ENCODE measurements at regions not wholly inside any gene's neighbourhood (a gene's known extent, or its start where the extent isn't known, plus 50 kb on each side); places are given as distances from the start of the nearest gene placed in this dataset.
A peak's percentile ranks its signal among the peaks of the same experiment; 100 is the strongest.
"Not testable (repeated sequence)": the region's sequence is repeated elsewhere in the genome, so short reads cannot be mapped to it uniquely, and the experiment has no call there.

DNA sequence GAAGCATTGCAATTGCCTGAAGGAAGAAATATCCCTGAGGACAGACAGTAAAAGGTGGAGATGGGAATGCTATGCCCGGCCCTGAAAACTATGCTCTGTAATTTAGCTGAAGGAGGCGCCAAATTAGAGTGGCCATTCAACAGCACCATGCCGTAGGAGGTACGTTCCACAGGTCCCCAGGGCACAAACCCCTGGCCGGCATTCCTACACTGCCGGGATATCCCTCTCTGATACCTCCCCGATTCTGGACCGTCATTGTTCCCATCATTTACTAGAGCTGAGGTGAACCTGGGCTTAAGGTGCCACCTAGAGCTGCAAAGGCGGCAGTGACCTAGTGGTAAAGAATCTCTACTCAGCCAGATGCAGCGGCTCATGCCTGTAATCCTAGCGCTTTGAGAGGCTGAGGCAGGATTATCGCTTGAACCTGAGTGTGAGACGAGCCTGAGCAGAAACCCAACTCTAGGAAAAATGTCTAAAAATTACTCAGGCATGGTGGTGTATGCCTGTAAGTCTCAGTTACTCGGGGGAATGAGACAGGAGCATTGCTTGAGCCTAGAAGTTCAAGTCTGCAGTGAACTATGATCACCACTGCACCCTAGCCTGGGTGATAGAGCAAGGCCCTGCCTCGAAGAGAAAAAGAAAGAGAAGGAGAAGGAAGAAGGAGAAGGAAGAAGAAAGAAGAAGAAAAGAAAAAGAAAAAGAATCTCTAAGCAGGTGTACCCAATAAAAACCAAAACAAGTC lies 53.0 kb upstream of the TNKS2 start:
- no peak for DNase-seq (ENCODE audit: low spot score)

DNA sequence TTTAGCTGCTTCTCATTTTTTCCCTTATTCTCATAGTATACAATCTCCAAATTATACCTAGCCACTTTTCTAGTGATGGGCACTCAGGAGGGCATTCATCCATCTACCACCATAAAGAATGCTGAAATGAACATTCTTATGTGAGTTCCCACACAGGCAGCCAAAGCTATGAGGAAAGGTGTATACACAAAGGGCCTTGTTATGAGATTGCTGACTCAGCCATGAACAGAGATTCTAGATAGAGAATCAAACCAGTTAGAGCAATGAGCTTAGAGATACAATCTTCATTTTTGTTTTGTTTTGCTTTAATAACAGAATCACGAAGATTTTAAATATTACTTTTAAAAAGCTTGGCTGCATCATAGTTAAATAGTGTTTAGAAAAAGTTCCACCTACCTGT lies 54.8 kb upstream of the TNKS2 start:
- no peak for DNase-seq (ENCODE audit: low spot score)

- DNase-seq (ENCODE audit: low spot score): no peak
These were observed 56.0 kb upstream of the TNKS2 start for GRCh38 chr10:91742229-91742628.

DNA sequence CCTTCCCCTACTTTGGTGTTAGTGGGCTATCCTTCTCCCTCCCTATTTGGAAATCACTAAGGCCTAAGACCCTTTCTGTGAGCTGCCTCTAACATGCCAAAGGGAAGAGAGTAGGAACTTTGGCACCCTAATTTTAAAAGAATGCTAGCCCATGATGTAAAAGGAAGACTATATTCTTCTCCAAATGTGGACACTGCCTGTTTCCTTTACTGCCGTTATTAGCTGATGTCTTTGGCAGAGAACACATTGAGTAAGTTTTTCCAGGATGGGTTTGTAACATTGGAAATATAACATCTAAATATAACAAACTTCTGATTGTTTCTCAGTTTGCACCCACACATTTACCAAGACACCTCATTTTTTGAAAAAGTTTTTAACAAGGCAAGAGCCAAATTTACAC lies 56.9 kb upstream of the TNKS2 start:
- no peak for DNase-seq (ENCODE audit: low spot score)

DNA sequence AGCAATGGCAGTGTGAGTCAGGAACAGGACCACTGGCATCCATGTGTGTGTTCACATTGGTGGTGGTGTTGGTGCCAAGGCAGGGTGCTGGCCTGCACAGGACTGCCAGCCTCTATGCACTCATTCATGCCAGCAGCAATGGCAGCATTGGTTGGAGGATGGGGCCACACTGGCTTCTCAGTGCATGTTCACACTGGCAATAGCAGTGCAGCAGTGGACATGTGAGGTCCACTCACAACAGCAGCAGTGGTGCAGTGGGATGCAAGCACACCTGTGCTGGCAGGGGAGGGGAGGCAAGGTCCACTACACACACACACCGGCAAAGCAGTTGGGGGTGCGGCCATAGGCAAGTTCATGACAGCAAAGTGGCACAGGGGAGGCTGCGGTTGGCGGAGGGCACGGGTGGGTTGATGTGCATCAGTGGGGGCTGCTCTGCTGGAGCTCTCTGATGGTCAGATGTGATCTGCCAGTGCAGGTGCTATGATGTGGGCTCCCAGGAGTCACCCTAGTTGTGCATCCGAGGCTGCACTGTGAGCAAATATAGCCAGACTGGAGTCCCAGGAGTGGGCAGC lies 57.8 kb upstream of the TNKS2 start:
- no peak for DNase-seq (ENCODE audit: low spot score)

DNA sequence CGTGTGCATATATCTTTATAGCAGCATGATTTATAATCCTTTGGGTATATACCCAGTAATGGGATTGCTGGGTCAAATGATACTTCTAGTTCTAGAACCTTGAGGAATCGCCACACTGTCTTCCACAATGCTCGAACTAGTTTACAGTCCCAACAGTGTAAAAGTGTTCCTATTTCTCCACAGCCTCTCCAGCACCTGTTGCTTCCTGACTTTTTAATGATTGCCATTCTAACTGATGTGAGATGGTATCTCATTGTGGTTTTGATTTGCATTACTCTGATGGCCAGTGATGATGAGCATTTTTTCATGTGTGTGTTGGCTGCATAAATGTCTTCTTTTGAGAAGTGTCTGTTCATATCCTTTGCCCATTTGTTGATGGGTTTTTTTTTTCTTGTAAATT lies 66.0 kb upstream of the TNKS2 start:
- not testable (repeated sequence) for DNase-seq (ENCODE audit: low spot score)

DNA sequence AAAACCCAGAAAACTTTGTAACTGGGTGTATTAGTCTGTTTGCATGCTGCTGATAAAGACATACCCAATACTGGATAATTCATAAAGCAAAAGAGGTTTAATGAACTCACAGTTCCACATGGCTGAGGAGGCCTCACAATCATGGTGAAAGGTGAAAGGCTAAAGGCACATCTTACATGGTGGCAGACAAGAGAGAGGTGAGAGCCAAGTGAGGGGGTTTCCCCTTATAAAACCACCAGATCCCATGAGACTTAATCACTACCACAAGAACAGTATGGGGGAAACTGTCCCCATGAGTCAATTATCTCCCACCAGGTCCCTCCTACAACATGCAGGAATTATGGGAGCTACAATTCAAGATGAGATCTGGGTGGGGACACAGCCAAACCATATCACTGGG lies 68.9 kb upstream of the TNKS2 start:
- not testable (repeated sequence) for DNase-seq (ENCODE audit: low spot score)

- DNase-seq (ENCODE audit: low spot score): no peak
These were observed 71.9 kb upstream of the TNKS2 start for GRCh38 chr10:91726355-91726754.

GRCh38 chr10:91724933-91725332 lies 73.3 kb upstream of the TNKS2 start:
- no peak for DNase-seq (ENCODE audit: low spot score)

GRCh38 chr10:91713461-91714072 lies 80.7 kb upstream of the PPP1R3C start:
- no peak for DNase-seq (ENCODE audit: low spot score)

GRCh38 chr10:91711885-91712680 lies 79.2 kb upstream of the PPP1R3C start:
- no peak for DNase-seq (ENCODE audit: low spot score)

- DNase-seq (ENCODE audit: low spot score): no peak
These were observed 76.5 kb upstream of the PPP1R3C start for GRCh38 chr10:91709394-91709798.

DNA sequence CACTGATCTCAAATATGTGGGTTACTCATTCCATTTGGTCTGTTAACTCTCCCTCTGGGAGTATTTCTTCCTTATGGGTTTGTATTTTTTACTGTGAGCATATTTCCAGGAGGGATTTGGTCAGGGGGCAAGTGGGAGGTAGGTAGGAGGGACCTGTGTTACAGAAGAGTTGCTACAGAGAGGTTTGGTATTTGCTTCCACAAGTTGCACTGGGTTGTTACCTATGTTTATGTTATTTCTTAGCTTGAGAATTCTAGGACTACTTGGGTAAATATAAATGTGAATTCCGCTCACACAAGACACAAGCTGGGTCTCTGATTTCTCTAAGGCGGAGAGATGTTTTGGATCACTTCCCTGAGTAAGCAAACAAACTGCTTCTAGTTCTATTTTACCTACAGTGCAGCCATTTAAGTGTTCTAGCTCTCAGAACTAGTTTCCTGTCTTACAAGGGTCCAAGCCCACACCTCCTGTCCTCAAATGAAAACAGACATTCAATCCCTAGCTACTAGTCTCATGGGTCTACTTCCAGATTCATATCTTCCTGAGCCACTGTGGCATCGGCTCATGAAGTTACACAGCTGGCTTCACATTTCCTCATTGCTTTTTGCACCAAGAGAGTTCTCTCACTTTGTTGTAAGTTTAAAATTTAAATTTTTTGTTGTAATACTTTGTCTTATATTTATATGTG lies 75.4 kb upstream of the PPP1R3C start:
- no peak for DNase-seq (ENCODE audit: low spot score)

GRCh38 chr10:91707236-91707635 lies 74.4 kb upstream of the PPP1R3C start:
- no peak for DNase-seq (ENCODE audit: low spot score)

DNA sequence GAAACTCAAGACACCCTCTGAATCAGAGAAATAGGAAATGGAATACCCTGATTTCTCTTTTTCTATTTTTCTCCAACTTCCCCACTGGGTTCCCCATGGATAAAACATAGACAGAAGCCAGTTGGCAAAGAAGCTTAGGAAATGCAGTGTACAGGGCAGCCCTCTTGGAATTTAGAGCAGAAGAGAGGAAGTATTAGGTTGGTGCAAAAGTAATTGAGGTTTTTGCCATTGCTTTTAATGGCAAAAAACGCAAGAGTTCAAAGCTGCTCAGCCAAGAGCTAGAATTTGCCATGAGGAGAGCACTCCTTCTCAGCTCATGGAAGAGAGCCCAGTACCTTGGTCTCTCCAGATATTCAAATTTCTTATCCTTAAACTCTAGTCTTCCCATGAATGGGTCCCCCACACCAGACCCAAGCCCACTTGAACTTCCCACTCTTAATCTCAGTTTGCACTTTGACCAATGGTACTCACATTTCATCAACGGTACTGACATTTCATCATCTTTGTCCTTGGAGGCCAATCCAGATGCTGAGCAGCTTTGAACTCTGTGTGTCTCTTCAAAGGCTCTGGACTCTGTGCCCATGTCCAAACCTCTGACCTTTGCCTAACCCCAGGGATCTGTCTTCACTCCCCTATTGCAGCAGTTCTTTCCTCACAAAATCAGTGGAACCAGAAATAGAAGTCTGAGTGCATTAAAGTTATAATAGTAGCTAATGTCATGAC lies 73.2 kb upstream of the PPP1R3C start:
- DNase-seq (ENCODE audit: low spot score): no peak

- no peak for DNase-seq (ENCODE audit: low spot score)
These were observed 69.7 kb upstream of the PPP1R3C start for GRCh38 chr10:91702620-91703019.

- no peak for DNase-seq (ENCODE audit: low spot score)
These were observed 68.0 kb upstream of the PPP1R3C start for GRCh38 chr10:91700788-91701444.

- no peak for DNase-seq (ENCODE audit: low spot score)
These were observed 67.4 kb upstream of the PPP1R3C start for GRCh38 chr10:91700273-91700672.

GRCh38 chr10:91698258-91698657 lies 65.4 kb upstream of the PPP1R3C start:
- DNase-seq (ENCODE audit: low spot score): no peak

- peak; percentile 40 for DNase-seq (ENCODE audit: low spot score)
These were observed 61.4 kb upstream of the PPP1R3C start for GRCh38 chr10:91694170-91694794.
